Stomach (tissue), 8 donors: ENCODE measurements at regions not wholly inside any gene's neighbourhood (a gene's known extent, or its start where the extent isn't known, plus 50 kb on each side); places are given as distances from the start of the nearest gene placed in this dataset.

Experiments used
- DNase-seq, 2 donors: peaks; one replicate each; pipeline versions ENCODE4 v3.0.0 to v3.0.0-alpha.2; 2013 to 2019
- H3K27ac ChIP-seq, 5 donors: fragments of 200-600 bp in 4 of 5; sonication (generic) in 4 of 5; one replicate each; pipeline ENCODE4 v1.5.1; 2013 to 2019; ENCODE audit warnings: mild to moderate bottlenecking in 1 of 5, moderate library complexity in 1 of 5
- H3K27me3 ChIP-seq, 3 donors: fragments of 200-600 bp; sonication (generic); one replicate each; pipeline ENCODE4 v1.5.1; 2017 to 2019; ENCODE audit warnings: mixed run types in 1 of 3
- H3K36me3 ChIP-seq, 4 donors: fragments of 200-600 bp; sonication (generic); 1 replicate in 3 of 4; 2 replicates in 1 of 4; pipeline ENCODE4 v1.5.1; 2016 to 2019
- H3K4me1 ChIP-seq, 4 donors: fragments of 200-600 bp; sonication (generic); one replicate each; pipeline ENCODE4 v1.5.1; 2016 to 2019
- H3K4me3 ChIP-seq, 4 donors: fragments of 200-600 bp; sonication (generic) in 3 of 4; one replicate each; pipeline ENCODE4 v1.5.1; 2016 to 2019; ENCODE audit warnings: mild to moderate bottlenecking in 1 of 4
- H3K9me3 ChIP-seq, 4 donors: fragments of 200-600 bp; sonication (generic); one replicate each; pipeline ENCODE4 v1.5.1; 2016 to 2019
- CTCF ChIP-seq, 7 experiments: fragments of 450-650 bp in 4 of 7; fragments of 200-600 bp in 3 of 7; sonication (generic) in 3 of 7; IDR thresholded peaks; one replicate each; pipeline ENCODE4 v1.5.1; 2016 to 2019; ENCODE audit warnings: antibody characterized with exemption in 7 of 7, control low read depth in 2 of 7, mild to moderate bottlenecking in 1 of 7
- EP300 ChIP-seq: sonication (generic); formaldehyde crosslinking; IDR thresholded peaks from one replicate; pipeline ENCODE4 v1.6.1; 2017; ENCODE audit warnings: antibody characterized with exemption
- POLR2A ChIP-seq, 4 donors: fragments of 450-650 bp; IDR thresholded peaks; one replicate each; pipeline ENCODE4 v1.6.1; 2016; ENCODE audit warnings: antibody characterized with exemption in 4 of 4, control low read depth in 2 of 4, mild to moderate bottlenecking in 1 of 4, moderate library complexity in 1 of 4
- POLR2AphosphoS5 ChIP-seq, 3 donors: sonication (generic); formaldehyde crosslinking; IDR thresholded peaks; one replicate each; pipeline ENCODE4 v1.6.1; 2016; ENCODE audit warnings: antibody characterized with exemption in 3 of 3
- WGBS, 5 donors: extraction: QIAGEN DNeasy Blood & Tissue Kit in 3 of 5; methylation state at CpG; one replicate each; pipeline versions ENCODE4 v1.1.5 to v1.1.7; 2013 to 2018; 5-methylcytosine and 5-hydroxymethylcytosine counted together
- intact Hi-C: fragments of 100-400 bp; cut with DNase I; formaldehyde crosslinking; loops from one replicate; pipeline ENCODE4 v1.15.1; 2023; ENCODE audit warnings: low total_unique reads
- donor health status: healthy with polysubstance abuse.
- donor health status: Bipolar disorder and iron deficiency.
- donor health status: healthy.

GRCh38 chr2:145029873-145030272 is 510.0 kb upstream of the ZEB2 start:
- Histone ChIP-seq H3K9me3 (no peaks in the 10 kb centered on the region), H3K27ac (no peak overlapping the region), H3K4me1 (no peaks in the 10 kb centered on the region), H3K36me3 (no peaks in the 10 kb centered on the region), H3K27me3 (no peaks in the 10 kb centered on the region), H3K4me3 (no peak overlapping the region)
- no peak for DNase-seq
- intact Hi-C loops: no loop called here
- no peak for TF ChIP-seq EP300
- no peak for TF ChIP-seq POLR2AphosphoS5 (IDR thresholded peaks at IDR 0.05)
- TF ChIP-seq POLR2A (IDR thresholded peaks at IDR 0.05): no peak
- TF ChIP-seq CTCF (IDR thresholded peaks at IDR 0.05): no peak
- 60 to 84% (median 74%) methylated on average over 3 of the region's 3 CpGs for WGBS, 5 donors

- 92 to 95% (median 94%) methylated on average over 5 of the region's 5 CpGs for WGBS, 5 donors
- no peak overlapping the region for H3K27ac ChIP-seq
- H3K36me3 ChIP-seq: no peaks in the 10 kb centered on the region
- no peak overlapping the region for H3K4me3 ChIP-seq
- no peak for TF ChIP-seq POLR2AphosphoS5 (IDR thresholded peaks at IDR 0.05)
- no peak for TF ChIP-seq EP300
- no peak for TF ChIP-seq POLR2A (IDR thresholded peaks at IDR 0.05)
- no peak for TF ChIP-seq CTCF (IDR thresholded peaks at IDR 0.05)
- no peak for DNase-seq
- H3K9me3 ChIP-seq: no peaks in the 10 kb centered on the region
- no peaks in the 10 kb centered on the region for H3K4me1 ChIP-seq
- no peaks in the 10 kb centered on the region for H3K27me3 ChIP-seq
- intact Hi-C loops: no loop called here
Observed at GRCh38 chr2:145029081-145029480, 509.2 kb upstream of the ZEB2 start.

GRCh38 chr2:145028101-145028920 is 508.4 kb upstream of the ZEB2 start:
- Histone ChIP-seq H3K36me3 (no peaks in the 10 kb centered on the region), H3K4me3 (no peak overlapping the region), H3K4me1 (peaks cover 0 to 2% (median 0%) of the 10 kb centered on the region in 4 donors), H3K9me3 (no peaks in the 10 kb centered on the region), H3K27ac (no peak overlapping the region), H3K27me3 (no peaks in the 10 kb centered on the region)
- TF ChIP-seq EP300 (no peak), POLR2A (IDR thresholded peaks at IDR 0.05) (no peak), CTCF (IDR thresholded peaks at IDR 0.05) (no peak), POLR2AphosphoS5 (IDR thresholded peaks at IDR 0.05) (no peak)
- WGBS, 5 donors: 56 to 72% (median 70%) methylated on average over 8 of the region's 8 CpGs
- no peak for DNase-seq
- intact Hi-C loops: no loop called here

GRCh38 chr2:145026456-145027455 is 506.8 kb upstream of the ZEB2 start:
- peaks cover 0 to 8% (median 0%) of the 10 kb centered on the region in 4 donors for H3K4me1 ChIP-seq
- no peak overlapping the region for H3K27ac ChIP-seq
- H3K27me3 ChIP-seq: no peaks in the 10 kb centered on the region
- H3K9me3 ChIP-seq: no peaks in the 10 kb centered on the region
- H3K4me3 ChIP-seq: no peak overlapping the region
- intact Hi-C loops: no loop called here
- WGBS, 5 donors: 83 to 86% (median 85%) methylated on average over 13 of the region's 13 CpGs
- H3K36me3 ChIP-seq: no peaks in the 10 kb centered on the region
- DNase-seq: no peak
- TF ChIP-seq POLR2A (IDR thresholded peaks at IDR 0.05) (no peak), CTCF (IDR thresholded peaks at IDR 0.05) (no peak), POLR2AphosphoS5 (IDR thresholded peaks at IDR 0.05) (no peak), EP300 (no peak)
